K562 (cell line): ENCODE measurements at regions not wholly inside any gene's neighbourhood (a gene's known extent, or its start where the extent isn't known, plus 50 kb on each side); places are given as distances from the start of the nearest gene placed in this dataset.

Source experiments
- ATAC-seq: fragments of 200-7000 bp; cut with Tn5 transposase; 3 replicates; pipeline ENCODE4 v1.9.1; 2020; ENCODE audit warnings: moderate library complexity
- BruUV-seq: library from RNA; stranded (reverse); fragments of 400-500 nt; replicated peaks from 2 replicates; lab custom pipeline; 2021; lab: Mats Ljungman, UMichigan
- CTCF ChIA-PET: fragments of 300-600 bp; formaldehyde crosslinking; extraction: SDS; loops from one replicate; lab custom pipeline; 2021; ENCODE audit warnings: low intra/inter-chr PET ratio; lab: Yijun Ruan, JAX
- POLR2A ChIA-PET: fragments of 300-600, 350-650 bp; sonication (Branson Sonifier 250); formaldehyde crosslinking; extraction: SDS; loops from one replicate; lab custom pipeline; 2021; ENCODE audit warnings: antibody characterized with exemption, inconsistent platforms; lab: Yijun Ruan, JAX
- DNase-seq, 4 experiments: peaks; one replicate each; pipeline versions ENCODE4 v3.0.0 to v3.0.0-alpha.2; 2011 to 2018; ENCODE audit warnings: low spot score in 3 of 4, mixed read lengths in 3 of 4; ENCODE audit errors: extremely low read depth in 1 of 4
- FAIRE-seq: peaks from 2 replicates; lab custom pipeline; 2011; peaks lifted over from hg19 to GRCh38; lab: Jason Lieb, UNC
- H2AFZ ChIP-seq: 2 replicates; pipeline ENCODE4 v1.6.0; 2011; ENCODE audit warnings: low read depth, low read length, control low read depth, inconsistent platforms
- H3K27ac ChIP-seq: fragments of 200-600 bp; 3 replicates; pipeline ENCODE4 v1.8.0; 2011; ENCODE audit warnings: low read depth, mild to moderate bottlenecking, control low read depth, inconsistent platforms, low read length, moderate library complexity, mixed read lengths; ENCODE audit errors: extremely low read depth
- H3K27me3 ChIP-seq, 2 experiments: fragments of 300-600 bp in 1 of 2; 2 replicates in 1 of 2; 3 replicates in 1 of 2; pipeline versions ENCODE4 v1.6.0 to v1.8.0; 2011; ENCODE audit warnings: inconsistent platforms in 2 of 2, low read length in 2 of 2, mild to moderate bottlenecking in 1 of 2, mixed read lengths in 1 of 2, moderate library complexity in 1 of 2; ENCODE audit not compliant: control insufficient read depth in 2 of 2, insufficient read depth in 2 of 2
- H3K36me3 ChIP-seq: fragments of 300-600 bp; 3 replicates; pipeline ENCODE4 v1.8.0; 2011; ENCODE audit warnings: mild to moderate bottlenecking, low read length, inconsistent platforms; ENCODE audit not compliant: control insufficient read depth, insufficient read depth
- H3K4me1 ChIP-seq, 2 experiments: fragments of 200-600 bp in 1 of 2; replicated peaks in 1 of 2; 2 replicates in 1 of 2; 3 replicates in 1 of 2; pipeline versions ENCODE4 v1.5.1 to v1.8.0; 2011; ENCODE audit warnings: inconsistent platforms in 2 of 2, low read length in 2 of 2, mild to moderate bottlenecking in 1 of 2, mixed read lengths in 1 of 2, moderate library complexity in 1 of 2; ENCODE audit not compliant: control insufficient read depth in 2 of 2, insufficient read depth in 2 of 2
- H3K4me2 ChIP-seq: 2 replicates; pipeline ENCODE4 v1.6.1; 2011; ENCODE audit warnings: low read length, control low read depth, inconsistent platforms, mixed read lengths; ENCODE audit not compliant: insufficient read depth
- H3K4me3 ChIP-seq: fragments of 200-600 bp; sonication (generic), shearing (Covaris generic); 2 replicates; pipeline ENCODE4 v1.5.1; 2016; ENCODE audit warnings: control low read depth, inconsistent platforms
- H3K79me2 ChIP-seq: fragments of 200-600 bp; 3 replicates; pipeline ENCODE4 v1.8.0; 2011; ENCODE audit warnings: low read length, inconsistent platforms; ENCODE audit not compliant: control insufficient read depth, insufficient read depth
- H3K9ac ChIP-seq, 2 experiments: 2 replicates each; pipeline versions ENCODE4 v1.6.0 to v1.6.1; 2011; ENCODE audit warnings: low read depth in 2 of 2, low read length in 2 of 2, control low read depth in 1 of 2, inconsistent platforms in 1 of 2, mild to moderate bottlenecking in 1 of 2, mixed read lengths in 1 of 2; ENCODE audit not compliant: insufficient read depth in 1 of 2
- H3K9me1 ChIP-seq: one replicate; pipeline ENCODE4 v1.6.0; 2011; ENCODE audit warnings: inconsistent platforms, mild to moderate bottlenecking, low read length, moderate library complexity; ENCODE audit not compliant: control insufficient read depth, insufficient read depth
- H3K9me3 ChIP-seq: replicated peaks from 2 replicates; pipeline ENCODE4 v1.5.1; 2011; ENCODE audit warnings: low read depth, low read length, inconsistent platforms; ENCODE audit not compliant: control insufficient read depth, insufficient read depth
- H4K20me1 ChIP-seq: replicated peaks from 2 replicates; pipeline ENCODE4 v1.6.1; 2011; ENCODE audit warnings: low read length, inconsistent platforms, mixed read lengths; ENCODE audit not compliant: control insufficient read depth, insufficient read depth
- DPF2 ChIP-seq: fragments of 450-650 bp; IDR thresholded peaks from 2 replicates; pipeline ENCODE4 v1.6.1; 2016
- FOXJ3 ChIP-seq: sonication (generic); formaldehyde crosslinking; IDR thresholded peaks from 2 replicates; pipeline ENCODE4 v1.4.0; 2020; ENCODE audit warnings: mild to moderate bottlenecking, missing genetic modification reagents
- GABPA ChIP-seq: fragments of 200-800 bp; sonication (Bioruptor generic); conservative IDR thresholded peaks from 2 replicates; pipeline ENCODE4 v1.6.1; 2016; ENCODE audit warnings: low read depth, missing genetic modification characterization, missing compliant biosample characterization
- SMARCB1 ChIP-seq: IDR thresholded peaks from 2 replicates; pipeline ENCODE4 v1.6.1; 2011; ENCODE audit warnings: improper control_type of control experiment, low read depth; ENCODE audit not compliant: insufficient read length
- TBP ChIP-seq: optimal IDR thresholded peaks from 2 replicates; pipeline ENCODE3; 2011; ENCODE audit warnings: low read depth, low read length, improper control_type of control experiment
- WGBS: fragments of 100-300 bp; shearing (Covaris generic); methylation state at CpG from one replicate; pipeline ENCODE4 v1.1.6; 2016; ENCODE audit warnings: low coverage, mixed read lengths; ENCODE audit not compliant: insufficient coverage; ENCODE audit errors: missing lambda C conversion rate; 5-methylcytosine and 5-hydroxymethylcytosine counted together
- in situ Hi-C: fragments of 300-500 bp; cut with MboI; formaldehyde crosslinking; loops from 4 replicates; pipeline ENCODE4 v1.15.0; 2018; ENCODE audit warnings: inconsistent platforms, mixed read lengths
- intact Hi-C: fragments of 100-400 bp; cut with micrococcal nuclease; formaldehyde crosslinking; loops from 2 replicates; pipeline ENCODE4 v1.14.2; 2022
- TF ChIP-seq, protein P1 (sequence below): sonication (generic); formaldehyde crosslinking; IDR thresholded peaks from 2 replicates; pipeline ENCODE4 v1.8.1; 2023; ENCODE audit warnings: mild to moderate bottlenecking, missing genetic modification reagents

DNA sequence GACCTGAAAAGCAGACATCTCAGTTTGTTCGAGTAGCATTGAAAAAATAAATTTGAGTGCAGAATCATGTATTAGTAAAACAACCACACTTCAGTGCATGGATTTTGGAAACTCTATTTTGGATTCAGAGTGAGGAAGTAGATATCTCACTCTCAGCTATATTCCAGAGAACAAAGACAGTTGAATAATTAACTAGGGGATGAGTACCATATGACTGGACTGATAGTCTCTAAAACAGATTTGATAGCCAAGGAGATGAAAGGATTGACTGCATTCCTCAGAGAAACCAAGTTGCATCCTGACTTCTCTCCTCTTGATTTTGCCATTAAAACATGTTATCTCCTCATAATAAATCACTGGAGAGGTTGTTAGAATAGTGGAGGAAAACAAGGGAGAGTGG lies 268.4 kb upstream of the SP4 start:
- H3K27ac ChIP-seq, result no peak overlapping the region
- no peak for FAIRE-seq
- no peak overlapping the region for H3K4me3 ChIP-seq
- in situ Hi-C loops, result no loop called here
- no peak overlapping the region for H2AFZ ChIP-seq
- no peaks in the 10 kb centered on the region for H3K4me1 ChIP-seq
- no peaks in the 10 kb centered on the region for H3K9me1 ChIP-seq
- H3K36me3 ChIP-seq, result no peaks in the 10 kb centered on the region
- H3K9ac ChIP-seq, result no peak overlapping the region
- ChIA-PET CTCF (no interaction called here), POLR2A (no interaction called here)
- TF ChIP-seq TBP, result no peak
- TF ChIP-seq GABPA (tag), result no peak
- no peak for TF ChIP-seq DPF2
- TF ChIP-seq SMARCB1, result no peak
- TF ChIP-seq FOXJ3 (CRISPR knock-in tag), result no peak
- TF ChIP-seq, protein P1, sequence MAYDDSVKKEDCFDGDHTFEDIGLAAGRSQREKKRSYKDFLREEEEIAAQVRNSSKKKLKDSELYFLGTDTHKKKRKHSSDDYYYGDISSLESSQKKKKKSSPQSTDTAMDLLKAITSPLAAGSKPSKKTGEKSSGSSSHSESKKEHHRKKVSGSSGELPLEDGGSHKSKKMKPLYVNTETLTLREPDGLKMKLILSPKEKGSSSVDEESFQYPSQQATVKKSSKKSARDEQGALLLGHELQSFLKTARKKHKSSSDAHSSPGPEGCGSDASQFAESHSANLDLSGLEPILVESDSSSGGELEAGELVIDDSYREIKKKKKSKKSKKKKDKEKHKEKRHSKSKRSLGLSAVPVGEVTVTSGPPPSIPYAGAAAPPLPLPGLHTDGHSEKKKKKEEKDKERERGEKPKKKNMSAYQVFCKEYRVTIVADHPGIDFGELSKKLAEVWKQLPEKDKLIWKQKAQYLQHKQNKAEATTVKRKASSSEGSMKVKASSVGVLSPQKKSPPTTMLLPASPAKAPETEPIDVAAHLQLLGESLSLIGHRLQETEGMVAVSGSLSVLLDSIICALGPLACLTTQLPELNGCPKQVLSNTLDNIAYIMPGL, result no peak
- no peak overlapping the region for H3K4me2 ChIP-seq
- no peaks in the 10 kb centered on the region for H4K20me1 ChIP-seq
- no peaks in the 10 kb centered on the region for H3K79me2 ChIP-seq
- WGBS, result 6% methylated on average over 1 of the region's 1 CpG
- no peaks in the 10 kb centered on the region for H3K9me3 ChIP-seq
- DNase-seq, result no peak
- no peaks in the 10 kb centered on the region for H3K27me3 ChIP-seq
- no peak for ATAC-seq
- no TSS peak for BruUV-seq
- intact Hi-C loops, result no loop called here
